GM19035 (cell line): ENCODE measurements at regions not wholly inside any gene's neighbourhood (a gene's known extent, or its start where the extent isn't known, plus 50 kb on each side); places are given as distances from the start of the nearest gene placed in this dataset.

ENCODE experiments used
- ATAC-seq: cut with Tn5 transposase; IDR thresholded peaks from one replicate; pipeline ENCODE4 v1.9.1; 2021; ENCODE audit not compliant: unreplicated experiment

DNA sequence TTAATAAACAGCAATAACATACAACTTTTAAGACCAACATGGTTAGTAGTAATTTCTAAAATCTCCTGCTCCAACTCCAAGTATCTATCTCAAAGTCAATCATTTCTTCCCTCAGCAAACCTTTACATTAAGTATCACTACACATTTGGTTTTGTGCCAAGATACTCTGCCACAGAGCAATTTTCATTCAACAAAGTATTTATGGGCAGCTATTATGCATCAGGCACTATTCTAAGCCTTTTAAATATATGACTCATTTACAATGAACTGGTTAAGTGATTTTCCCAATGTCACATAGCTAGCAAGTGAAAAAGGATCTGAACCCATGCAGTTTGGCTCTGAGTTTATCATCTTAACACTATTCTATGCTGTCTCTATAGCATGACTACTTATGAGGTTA lies 264.3 kb downstream of the NOL4 start:
- no peak for ATAC-seq

DNA sequence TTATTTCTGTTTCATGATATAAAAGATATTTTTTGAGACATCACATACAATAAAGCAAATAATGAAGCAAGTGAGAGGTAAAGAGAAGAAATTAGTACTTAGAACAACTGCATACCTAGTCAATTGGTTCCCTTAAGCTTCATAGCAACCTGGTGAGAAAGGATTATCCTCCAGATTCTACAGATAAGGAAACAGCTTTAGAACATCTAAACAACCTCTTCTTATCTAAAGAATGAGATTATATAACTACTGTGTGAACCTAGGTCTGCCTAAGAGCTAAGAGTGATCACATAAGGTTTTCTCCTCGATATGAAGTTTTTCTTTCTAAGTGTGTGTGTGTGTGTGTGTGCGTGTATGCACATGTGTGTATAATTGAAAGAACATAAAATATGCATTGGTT lies 265.1 kb downstream of the NOL4 start:
- ATAC-seq = no peak

DNA sequence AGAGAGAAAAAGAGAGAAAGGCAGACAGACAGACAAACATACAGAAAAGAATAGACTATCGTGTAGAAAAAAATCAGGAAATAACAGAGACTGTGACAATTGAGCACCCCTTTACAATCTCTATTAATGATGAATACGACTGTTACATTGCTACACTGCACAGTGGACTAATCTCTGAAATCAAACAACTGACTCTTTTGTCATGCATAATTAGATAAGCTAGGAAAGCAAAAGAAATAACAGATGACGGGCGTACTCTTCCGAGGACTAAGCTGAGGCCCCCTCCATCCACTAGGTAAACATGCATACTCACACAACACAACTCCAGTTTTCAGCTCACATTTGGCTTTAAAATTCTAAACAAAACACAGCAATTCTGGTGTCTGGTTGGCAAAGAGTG lies 267.0 kb downstream of the NOL4 start:
- no peak for ATAC-seq

DNA sequence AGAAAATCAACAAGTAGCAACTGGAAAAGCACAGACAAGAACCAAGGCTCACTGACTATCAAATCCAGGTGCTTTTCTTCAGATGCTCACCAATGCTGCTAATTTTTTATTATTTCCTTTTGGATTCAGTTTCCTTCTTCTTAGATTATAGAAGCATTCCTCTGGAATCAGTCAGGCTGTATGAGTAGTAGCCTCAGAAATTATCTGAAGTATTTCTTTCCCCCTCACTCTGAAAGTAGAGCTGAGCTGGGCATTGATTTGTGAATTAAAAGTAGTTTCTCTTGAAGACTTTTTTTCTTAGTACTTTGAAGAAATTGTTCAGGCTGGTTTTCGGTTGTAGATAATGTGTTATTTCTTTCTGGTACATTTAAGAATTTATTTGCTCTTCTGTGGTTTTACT lies 273.7 kb downstream of the NOL4 start:
- no peak for ATAC-seq

DNA sequence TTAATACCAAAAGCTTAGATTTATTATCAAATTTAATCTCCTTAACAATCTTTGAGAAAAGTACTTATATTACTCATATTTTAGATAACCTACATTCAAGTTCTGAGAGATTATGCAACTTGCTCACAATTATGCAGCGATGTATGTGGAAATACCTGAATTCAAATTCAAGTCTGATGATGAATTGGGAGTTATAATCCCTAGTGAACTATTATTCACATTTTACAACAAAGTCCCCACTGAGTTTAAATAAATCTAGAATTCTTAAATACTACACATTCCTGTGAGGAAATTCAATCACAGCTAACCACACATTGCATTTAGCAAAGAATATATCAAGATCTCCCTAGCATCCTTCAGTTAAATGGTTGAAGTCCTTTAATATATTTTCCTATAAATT lies 278.4 kb downstream of the NOL4 start:
- no peak for ATAC-seq

DNA sequence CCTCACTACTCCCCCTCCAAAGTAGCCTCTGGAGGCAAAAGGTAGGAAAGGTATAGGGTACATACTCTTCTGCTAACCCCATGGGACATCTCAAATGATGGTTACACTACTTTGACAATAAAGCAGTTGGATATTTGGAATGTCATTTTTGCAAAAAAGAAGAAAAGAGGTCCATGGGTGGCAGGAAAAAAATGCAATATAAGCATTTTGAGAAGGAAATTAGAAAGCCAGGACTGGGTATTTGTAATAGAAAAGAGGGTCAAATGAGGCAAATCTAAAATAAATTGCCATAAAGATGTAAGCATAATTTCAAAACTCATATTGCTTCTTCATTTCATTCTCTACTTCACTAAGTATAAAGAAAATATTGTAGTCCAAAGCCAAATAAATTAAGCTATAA lies 280.2 kb downstream of the NOL4 start:
- ATAC-seq = no peak

DNA sequence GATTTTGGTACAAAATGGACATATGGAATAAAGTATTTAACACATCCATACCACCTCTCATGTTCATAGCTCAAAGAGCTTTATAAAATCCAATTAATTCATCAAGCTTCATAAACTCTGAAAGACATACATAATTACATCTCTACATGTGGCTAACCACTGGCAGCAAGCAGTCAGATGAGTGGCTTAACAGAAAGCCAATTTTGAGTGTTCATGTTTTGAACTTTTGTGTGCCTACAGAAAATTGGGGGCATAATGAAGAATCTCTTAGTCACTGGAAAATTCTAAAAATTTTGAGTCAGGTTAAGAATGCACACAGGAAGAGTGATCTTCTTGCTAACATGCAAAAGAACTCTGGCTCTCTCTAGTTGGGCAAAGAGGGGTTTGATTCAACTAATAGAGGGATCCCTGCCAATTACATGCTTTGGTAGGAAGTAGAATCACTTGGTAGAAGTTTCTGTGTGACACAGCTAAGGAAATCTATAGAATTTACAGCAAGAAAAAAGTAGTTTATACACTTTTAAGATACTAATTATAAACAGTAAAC lies 287.4 kb downstream of the NOL4 start:
- no peak for ATAC-seq

DNA sequence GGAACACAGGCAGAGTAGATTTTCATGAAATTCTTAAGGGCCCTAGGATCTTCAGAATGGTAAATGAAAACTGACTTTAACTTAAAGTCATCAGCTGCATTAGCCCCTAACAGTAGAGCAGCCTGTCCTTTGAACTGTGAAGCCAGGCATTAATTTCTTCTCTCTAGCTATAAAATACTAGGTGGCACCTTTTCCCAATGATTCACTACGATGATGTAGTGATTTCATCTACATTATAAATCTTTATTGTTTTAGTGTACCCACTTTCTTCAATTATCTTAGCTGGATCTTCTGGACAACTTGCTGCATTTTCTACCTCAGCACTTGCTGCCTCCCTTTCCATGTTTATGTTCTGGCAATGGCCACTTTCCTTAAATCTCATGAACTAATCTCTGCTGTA lies 290.5 kb downstream of the NOL4 start:
- no peak for ATAC-seq

DNA sequence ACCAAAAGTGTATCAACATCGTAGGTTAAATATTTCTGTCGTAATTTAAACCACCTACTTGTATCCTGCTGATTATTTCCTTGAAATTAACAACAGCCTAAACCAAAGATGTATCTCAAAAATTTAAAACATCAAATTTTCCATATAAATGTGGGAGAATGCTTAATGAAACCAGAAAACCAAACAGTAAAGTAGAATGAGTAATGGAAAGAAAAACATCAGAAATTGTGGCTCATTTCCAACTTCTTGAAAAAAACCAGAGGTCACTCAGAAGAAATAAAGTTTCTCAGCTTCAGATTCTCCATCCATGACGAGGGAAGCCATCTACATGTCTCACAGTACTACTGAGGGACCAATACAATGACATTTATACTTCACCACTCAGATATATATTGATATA lies 296.5 kb downstream of the NOL4 start:
- ATAC-seq = no peak

DNA sequence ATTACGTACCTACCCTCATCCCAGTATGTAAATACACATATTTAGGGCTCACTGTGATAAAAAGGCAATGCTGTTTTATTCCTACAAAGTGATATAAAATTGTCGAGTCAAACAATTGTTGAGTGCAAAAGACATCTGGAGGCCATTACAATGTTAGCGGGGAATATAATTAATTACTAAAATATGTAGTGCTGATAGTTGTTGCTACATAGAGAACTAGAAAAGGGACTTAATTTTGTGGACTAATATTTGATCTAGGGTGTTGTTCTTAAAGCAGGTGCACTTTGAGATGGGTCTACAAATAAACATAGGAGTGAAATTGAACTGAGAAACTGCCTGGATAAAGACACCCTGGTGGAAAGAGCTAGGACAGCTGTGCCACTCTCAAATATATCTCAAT lies 300.1 kb downstream of the NOL4 start:
- ATAC-seq = no peak

DNA sequence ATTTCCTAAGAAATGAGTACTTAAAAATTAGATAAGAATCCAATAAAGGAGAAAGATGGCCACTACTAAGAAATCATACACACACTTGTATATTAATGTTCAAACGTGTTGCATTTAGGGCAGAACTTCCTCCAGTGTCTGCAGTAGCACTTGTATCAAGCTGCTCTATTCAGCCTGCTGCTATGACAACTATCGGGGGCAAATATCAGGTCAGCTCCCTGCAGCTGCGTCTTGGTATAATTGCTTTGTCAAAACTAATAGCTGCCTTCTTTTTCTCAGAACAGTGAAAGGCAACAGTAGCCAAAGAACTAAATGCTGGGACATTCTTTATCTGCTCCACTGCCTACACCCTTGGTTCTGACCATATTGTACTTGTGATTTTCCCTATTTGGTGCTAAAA lies 300.7 kb downstream of the NOL4 start:
- no peak for ATAC-seq

DNA sequence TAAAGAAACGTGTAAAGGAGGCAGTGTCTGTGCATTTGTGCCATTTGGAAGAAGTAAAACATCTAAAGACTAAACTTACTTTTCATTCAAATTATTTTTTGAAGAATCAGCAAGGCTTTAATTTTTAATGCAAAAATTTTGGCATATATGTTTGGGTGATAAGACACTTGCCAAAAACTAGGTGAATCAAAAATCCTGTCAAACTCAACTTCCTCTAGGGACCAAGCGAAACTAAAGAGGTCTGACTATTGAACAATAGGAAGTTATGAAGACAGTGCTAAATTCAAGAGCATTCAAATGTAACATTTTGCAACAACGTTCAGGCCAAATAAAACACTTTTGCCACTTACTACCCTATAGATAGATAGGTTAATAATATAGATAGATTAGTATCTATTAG lies 306.1 kb downstream of the NOL4 start:
- no peak for ATAC-seq

DNA sequence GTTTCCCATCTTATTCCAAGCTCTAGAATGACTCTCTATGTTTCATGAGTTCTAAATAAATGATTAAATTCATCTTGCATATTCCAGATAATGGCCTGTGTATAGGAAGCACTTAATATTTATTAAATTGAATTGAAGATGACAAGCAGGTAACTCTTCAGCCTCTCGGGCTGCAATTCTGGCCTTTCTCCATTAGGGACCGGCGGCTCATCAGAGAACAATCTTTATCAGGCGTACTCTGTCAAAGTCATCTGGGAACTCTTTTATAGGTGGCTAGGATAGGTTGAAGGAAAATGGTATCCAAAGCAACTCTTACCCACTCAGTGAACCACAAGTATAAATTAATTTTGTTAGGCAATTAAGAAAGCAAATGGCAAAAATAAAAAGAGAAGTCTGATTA lies 308.5 kb downstream of the NOL4 start:
- no peak for ATAC-seq

DNA sequence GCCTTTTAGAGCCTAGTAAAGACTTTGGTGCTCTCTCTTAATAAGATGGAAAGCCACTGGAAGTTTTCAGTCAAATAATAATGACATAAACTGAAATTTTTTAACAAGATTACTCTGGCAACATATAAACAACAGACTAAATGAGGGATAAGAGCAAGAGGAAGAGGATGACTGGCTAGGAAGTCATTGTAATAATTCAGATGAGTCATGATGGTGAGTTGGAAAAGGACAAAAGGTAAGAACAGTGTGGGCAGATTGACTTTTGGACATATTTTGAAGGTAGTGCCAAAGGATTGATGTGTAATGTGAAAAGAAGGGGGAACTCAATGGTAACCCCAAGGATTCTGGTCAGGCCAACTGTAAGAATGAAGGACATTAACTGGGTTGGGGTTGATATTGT lies 310.3 kb downstream of the NOL4 start:
- no peak for ATAC-seq

DNA sequence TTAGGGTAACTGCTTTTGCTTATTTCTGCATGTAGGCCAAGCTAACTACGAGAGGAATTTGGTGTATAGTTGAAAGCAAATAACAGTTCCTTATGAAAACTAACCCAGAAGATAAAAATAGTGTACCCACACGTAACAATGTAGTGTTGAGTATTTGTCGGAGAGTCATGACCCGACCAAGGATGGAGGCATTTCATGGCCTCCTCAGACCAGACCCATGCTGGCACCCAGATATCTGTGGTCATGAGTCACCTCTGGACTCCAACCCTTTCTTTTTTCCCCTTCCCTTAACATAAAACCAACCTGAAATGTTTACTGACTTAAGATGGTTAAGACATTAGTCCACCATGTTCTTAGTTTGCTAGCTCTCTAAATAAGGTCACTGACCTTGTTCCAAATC lies 318.7 kb downstream of the NOL4 start:
- ATAC-seq = no peak

DNA sequence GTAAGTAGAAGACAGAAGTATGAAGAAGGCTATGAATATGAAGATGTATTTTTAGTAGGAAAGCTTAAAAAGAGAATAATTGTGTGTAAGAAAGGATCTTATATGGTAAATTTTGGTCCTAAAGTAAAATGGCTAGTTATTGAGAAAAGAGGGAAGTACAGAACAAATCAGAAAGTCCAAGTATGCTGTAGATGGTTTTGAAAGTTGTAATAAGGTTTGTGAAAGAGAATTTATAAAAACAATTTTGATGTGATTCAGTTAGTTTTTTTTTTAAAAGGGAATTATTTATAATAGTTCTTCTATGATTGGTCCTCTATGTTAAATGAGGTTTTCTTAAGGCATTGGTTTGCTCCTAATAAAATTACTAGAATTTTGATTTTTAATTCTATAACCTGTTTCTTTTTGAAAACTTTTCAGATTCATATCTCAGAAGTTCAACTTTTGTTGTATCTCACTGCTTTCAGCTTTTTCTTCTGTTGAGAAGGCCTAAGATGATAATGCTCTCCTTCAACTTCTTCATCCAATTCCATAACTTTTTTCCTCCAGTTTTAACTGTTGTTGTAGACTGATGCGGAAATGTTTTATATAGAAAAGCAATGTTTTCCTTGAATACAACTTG lies 322.7 kb downstream of the NOL4 start:
- no peak for ATAC-seq

DNA sequence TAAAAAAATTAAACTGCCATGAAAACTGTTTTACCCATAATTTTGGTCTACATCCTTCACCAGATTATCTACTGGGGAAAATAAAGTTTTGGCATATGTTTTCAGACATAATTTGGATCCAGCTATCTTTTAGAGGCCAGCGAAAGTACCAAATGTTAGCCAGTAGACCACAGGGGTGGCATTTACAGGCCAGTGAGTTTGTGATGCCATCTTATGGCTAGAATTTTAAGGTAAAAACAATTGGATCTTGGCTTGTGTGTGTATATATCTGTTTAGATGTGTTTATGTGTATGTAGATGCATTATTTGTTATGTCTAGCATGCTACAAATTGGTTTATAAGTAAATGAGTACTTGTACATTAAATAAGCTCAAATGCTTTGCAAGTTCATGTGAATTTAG lies 322.6 kb downstream of the ASXL3 start:
- no peak for ATAC-seq

DNA sequence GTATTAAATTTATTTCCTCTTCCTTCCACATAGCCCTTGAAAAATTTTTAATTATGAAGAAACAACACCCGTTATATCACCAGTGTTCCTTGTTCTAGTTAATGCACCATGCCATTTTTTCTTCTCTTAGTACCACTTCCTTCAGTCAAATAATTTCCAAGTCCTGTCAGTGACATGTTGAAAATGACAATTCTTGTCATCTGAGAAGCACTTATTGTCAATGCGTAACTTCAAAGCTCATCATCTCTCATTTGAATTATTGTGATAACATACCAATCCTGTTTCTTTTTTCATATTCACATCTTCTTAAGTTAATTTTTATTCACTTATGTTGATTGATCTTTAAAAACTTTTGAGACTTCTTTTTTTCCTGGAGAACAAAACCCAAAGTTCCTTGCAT lies 320.4 kb downstream of the ASXL3 start:
- ATAC-seq = no peak

DNA sequence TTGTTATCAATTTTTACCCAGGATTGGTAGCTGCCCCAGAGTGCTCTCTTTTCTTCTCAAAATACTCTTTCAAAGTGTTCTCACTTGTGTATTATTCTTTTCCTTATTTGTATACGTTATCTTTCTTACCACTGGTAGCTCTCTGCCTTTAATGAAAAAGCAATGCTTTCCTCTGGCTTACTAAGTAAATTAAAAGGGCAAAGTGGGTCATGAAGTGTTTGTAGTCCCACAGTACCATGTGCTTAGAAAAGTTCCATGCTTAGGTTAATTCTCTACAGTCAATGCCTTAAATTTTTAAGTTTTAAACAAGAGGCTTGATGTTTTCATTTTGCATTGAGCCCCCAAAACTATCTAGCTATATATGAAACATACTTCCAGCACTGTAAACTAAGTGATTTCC lies 300.2 kb downstream of the ASXL3 start:
- ATAC-seq = no peak

DNA sequence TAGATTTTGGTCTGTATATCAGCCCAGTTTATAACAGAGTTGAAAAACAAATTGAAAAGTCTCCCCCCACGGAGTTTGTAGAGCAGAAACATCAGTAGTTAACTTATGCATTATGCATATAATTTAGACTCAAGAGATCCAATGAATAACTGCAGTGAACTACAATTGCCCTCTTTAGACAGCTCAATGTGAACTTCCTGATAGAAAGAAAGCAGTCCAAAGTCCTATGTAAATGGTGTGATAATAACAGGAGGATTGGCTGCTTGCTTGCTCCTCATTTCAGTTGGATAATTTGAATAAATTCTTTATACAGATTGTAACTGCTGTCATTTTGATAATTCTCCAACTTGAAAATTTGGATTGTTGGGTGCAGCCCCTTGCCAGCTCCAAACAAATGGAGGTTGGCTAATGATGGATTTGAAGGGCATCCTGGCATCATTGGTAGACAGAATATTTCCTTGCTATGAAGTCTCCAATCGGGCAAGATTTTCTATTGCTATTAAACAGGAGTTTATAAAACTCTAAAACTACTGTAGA lies 297.1 kb downstream of the ASXL3 start:
- ATAC-seq = no peak

DNA sequence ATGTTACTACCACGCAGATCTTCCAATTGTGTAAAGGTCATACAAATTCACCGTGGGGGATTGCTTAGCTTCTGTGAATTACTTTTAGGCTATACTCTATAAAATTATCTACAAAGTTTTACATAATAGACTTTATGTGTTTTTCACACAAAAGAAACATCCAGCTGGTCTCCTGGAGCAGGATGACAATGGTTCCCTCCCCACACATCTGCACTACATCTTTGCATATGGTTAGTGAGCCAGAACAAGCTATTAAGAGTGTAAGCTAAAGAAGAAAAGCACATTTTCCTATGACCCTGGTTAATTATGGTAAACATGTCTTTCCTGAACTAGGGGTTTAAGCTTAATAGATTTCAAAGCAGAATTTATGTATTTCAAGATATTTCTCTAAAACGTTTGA lies 295.1 kb downstream of the ASXL3 start:
- ATAC-seq = no peak

DNA sequence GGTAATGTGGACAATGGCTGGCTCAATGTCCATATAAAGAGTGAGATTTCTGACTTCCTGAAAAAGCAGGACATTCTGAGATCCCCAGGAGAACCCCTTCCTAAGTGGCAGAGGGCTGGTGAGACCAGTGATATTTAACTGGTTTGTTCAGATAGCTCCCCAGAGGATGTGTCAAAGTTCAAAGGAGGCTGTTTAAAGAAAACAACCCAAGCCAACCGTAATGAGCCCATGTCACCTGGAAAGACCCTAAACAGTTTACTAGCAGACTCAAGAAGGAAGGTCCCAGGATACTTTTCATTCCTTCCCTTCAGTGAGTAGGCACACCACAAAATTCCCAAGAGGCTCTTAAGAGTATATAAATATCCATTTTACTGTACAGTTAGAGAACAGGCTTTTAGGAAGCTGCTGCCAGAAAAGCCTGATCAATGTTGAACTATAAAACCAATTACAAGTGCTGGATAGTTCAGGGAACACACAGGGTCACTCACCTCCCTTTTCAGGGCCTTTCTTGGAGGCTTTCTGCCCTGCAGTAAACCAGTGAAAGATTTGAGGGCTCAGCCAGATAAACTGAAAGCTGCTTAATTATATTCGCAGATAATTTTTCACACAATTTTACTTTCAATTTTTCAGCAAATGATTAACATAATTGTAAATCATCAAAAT lies 293.5 kb downstream of the ASXL3 start:
- ATAC-seq = no peak

DNA sequence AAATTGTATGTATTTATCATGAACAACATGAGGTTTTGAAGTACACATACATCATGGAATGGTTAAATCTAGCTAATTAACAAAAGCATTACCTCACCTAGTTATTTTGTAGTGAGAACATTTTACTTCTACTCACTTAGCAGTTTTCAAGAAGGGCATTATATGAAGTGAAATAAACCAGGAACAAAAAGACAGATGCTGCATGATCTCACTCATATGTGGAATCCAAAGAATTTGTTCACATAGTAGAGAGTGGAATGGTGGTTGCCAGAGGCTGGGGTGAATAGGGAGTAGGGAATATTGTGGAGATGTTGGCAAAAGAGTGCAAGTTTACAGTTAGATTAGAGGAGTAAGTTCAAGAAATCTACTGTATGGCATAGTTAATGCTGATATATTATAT lies 292.0 kb downstream of the ASXL3 start:
- ATAC-seq = no peak
